ENCODE measurements at regions not wholly inside any gene's neighbourhood (a gene's known extent, or its start where the extent isn't known, plus 50 kb on each side); places are given as distances from the start of the nearest gene placed in this dataset.

- peak; percentile 71 for DNase-seq
- Histone ChIP-seq H3K9me3 (replicated peaks; ENCODE audit: insufficient read depth, low read length) (no peaks in the 10 kb centered on the region), H3K9me2 (replicated peaks; ENCODE audit: insufficient read depth, low read length) (no peaks in the 10 kb centered on the region), H3K36me3 (replicated peaks; ENCODE audit: insufficient read depth, low read length) (no peaks in the 10 kb centered on the region), H4K20me1 (ENCODE audit: insufficient read depth, low read length) (no peaks in the 10 kb centered on the region), H3K79me2 (ENCODE audit: low read length) (no peaks in the 10 kb centered on the region), H3K9ac (ENCODE audit: low read length) (peak overlapping the region; percentile 34; the same call in 1 of the 2 replicates), H3K27me3 (replicated peaks; ENCODE audit: insufficient read depth, low read length) (no peaks in the 10 kb centered on the region), H3K27ac (ENCODE audit: low read length) (peak overlapping the region; percentile 96), H3K4me1 (ENCODE audit: low read length) (peaks cover 61% of the 10 kb centered on the region), H3K4me3 (ENCODE audit: low read length) (no peak overlapping the region), H3K4me2 (ENCODE audit: low read depth, low read length) (peak overlapping the region; percentile 34), H2AFZ (ENCODE audit: low read length) (0 out of 2 replicates have a peak overlapping the region, but pooled peaks have one; percentile 9), H3F3A (ENCODE audit: insufficient read depth, low read length) (peaks cover 32% of the 10 kb centered on the region)
- TF ChIP-seq EZH2 (optimal IDR thresholded peaks at IDR 0.05; ENCODE audit: low read depth, low read length) (no peak), CTCF (IDR thresholded peaks at IDR 0.05; ENCODE audit: low read length) (no peak), EZH2phosphoT487 (IDR thresholded peaks at IDR 0.05; ENCODE audit: low read length) (no peak)
Observed at GRCh38 chr12:92537290-92537960, 165.4 kb upstream of the PLEKHG7 start.

- no peak overlapping the region for H3K4me3 ChIP-seq (ENCODE audit: low read length)
- H3K27ac ChIP-seq (ENCODE audit: low read length): no peak overlapping the region
- DNase-seq: no peak
- H3K36me3 ChIP-seq (replicated peaks; ENCODE audit: insufficient read depth, low read length): no peaks in the 10 kb centered on the region
- H3K79me2 ChIP-seq (ENCODE audit: low read length): no peaks in the 10 kb centered on the region
- H3K9ac ChIP-seq (ENCODE audit: low read length): no peak overlapping the region
- peaks cover 32% of the 10 kb centered on the region for H3F3A ChIP-seq (ENCODE audit: insufficient read depth, low read length)
- H3K4me2 ChIP-seq (ENCODE audit: low read depth, low read length): no peak overlapping the region
- TF ChIP-seq EZH2 (optimal IDR thresholded peaks at IDR 0.05; ENCODE audit: low read depth, low read length) (no peak), EZH2phosphoT487 (IDR thresholded peaks at IDR 0.05; ENCODE audit: low read length) (no peak), CTCF (IDR thresholded peaks at IDR 0.05; ENCODE audit: low read length) (no peak)
- H2AFZ ChIP-seq (ENCODE audit: low read length): no peak overlapping the region
- H3K9me3 ChIP-seq (replicated peaks; ENCODE audit: insufficient read depth, low read length): no peaks in the 10 kb centered on the region
- no peaks in the 10 kb centered on the region for H3K27me3 ChIP-seq (replicated peaks; ENCODE audit: insufficient read depth, low read length)
- peaks cover 47% of the 10 kb centered on the region for H3K4me1 ChIP-seq (ENCODE audit: low read length)
- no peaks in the 10 kb centered on the region for H4K20me1 ChIP-seq (ENCODE audit: insufficient read depth, low read length)
- H3K9me2 ChIP-seq (replicated peaks; ENCODE audit: insufficient read depth, low read length): no peaks in the 10 kb centered on the region
Observed at GRCh38 chr12:92535961-92536360, 166.8 kb upstream of the PLEKHG7 start.

GRCh38 chr12:92533280-92533890, 169.4 kb upstream of the PLEKHG7 start:
- Histone ChIP-seq H2AFZ (ENCODE audit: low read length) (no peak overlapping the region), H3K9ac (ENCODE audit: low read length) (no peak overlapping the region), H3K9me2 (replicated peaks; ENCODE audit: insufficient read depth, low read length) (no peaks in the 10 kb centered on the region), H3K4me3 (ENCODE audit: low read length) (no peak overlapping the region), H4K20me1 (ENCODE audit: insufficient read depth, low read length) (no peaks in the 10 kb centered on the region), H3K4me2 (ENCODE audit: low read depth, low read length) (no peak overlapping the region), H3K79me2 (ENCODE audit: low read length) (no peaks in the 10 kb centered on the region), H3K27me3 (replicated peaks; ENCODE audit: insufficient read depth, low read length) (no peaks in the 10 kb centered on the region), H3K4me1 (ENCODE audit: low read length) (peaks cover 23% of the 10 kb centered on the region), H3K36me3 (replicated peaks; ENCODE audit: insufficient read depth, low read length) (no peaks in the 10 kb centered on the region), H3F3A (ENCODE audit: insufficient read depth, low read length) (peaks cover 11% of the 10 kb centered on the region), H3K9me3 (replicated peaks; ENCODE audit: insufficient read depth, low read length) (no peaks in the 10 kb centered on the region), H3K27ac (ENCODE audit: low read length) (no peak overlapping the region)
- DNase-seq: no peak
- TF ChIP-seq EZH2 (optimal IDR thresholded peaks at IDR 0.05; ENCODE audit: low read depth, low read length): no peak
- TF ChIP-seq CTCF (IDR thresholded peaks at IDR 0.05; ENCODE audit: low read length): no peak
- no peak for TF ChIP-seq EZH2phosphoT487 (IDR thresholded peaks at IDR 0.05; ENCODE audit: low read length)
